ENCODE measurements at regions not wholly inside any gene's neighbourhood (a gene's known extent, or its start where the extent isn't known, plus 50 kb on each side); places are given as distances from the start of the nearest gene placed in this dataset.

- dilution Hi-C loops (cut with MboI; ENCODE audit: extremely low pct_ligation_motif_present, low sequenced_read_pairs) (no loop called here), intact Hi-C loops (cut with micrococcal nuclease) (no loop called here)
- no TSS peak for BruUV-seq (replicated peaks)
- no peak overlapping the region for H3K4me3 ChIP-seq (replicated peaks in 1 of 3; ENCODE audit: insufficient read depth in 1 of 3, low read depth in 1 of 3, low read length in 3 of 3)
- H4K20me1 ChIP-seq (replicated peaks; ENCODE audit: control insufficient read depth, extremely low read depth, insufficient read depth, low read length) = no peaks in the 10 kb centered on the region
- no peak for TF ChIP-seq JUN (IDR thresholded peaks at IDR 0.05; ENCODE audit: borderline replicate concordance, insufficient read depth, insufficient read length, low read depth)
- TF ChIP-seq POLR2AphosphoS5 (IDR thresholded peaks at IDR 0.05; ENCODE audit: insufficient read depth, low read depth, low read length) = no peak
- TF ChIP-seq, protein P1, sequence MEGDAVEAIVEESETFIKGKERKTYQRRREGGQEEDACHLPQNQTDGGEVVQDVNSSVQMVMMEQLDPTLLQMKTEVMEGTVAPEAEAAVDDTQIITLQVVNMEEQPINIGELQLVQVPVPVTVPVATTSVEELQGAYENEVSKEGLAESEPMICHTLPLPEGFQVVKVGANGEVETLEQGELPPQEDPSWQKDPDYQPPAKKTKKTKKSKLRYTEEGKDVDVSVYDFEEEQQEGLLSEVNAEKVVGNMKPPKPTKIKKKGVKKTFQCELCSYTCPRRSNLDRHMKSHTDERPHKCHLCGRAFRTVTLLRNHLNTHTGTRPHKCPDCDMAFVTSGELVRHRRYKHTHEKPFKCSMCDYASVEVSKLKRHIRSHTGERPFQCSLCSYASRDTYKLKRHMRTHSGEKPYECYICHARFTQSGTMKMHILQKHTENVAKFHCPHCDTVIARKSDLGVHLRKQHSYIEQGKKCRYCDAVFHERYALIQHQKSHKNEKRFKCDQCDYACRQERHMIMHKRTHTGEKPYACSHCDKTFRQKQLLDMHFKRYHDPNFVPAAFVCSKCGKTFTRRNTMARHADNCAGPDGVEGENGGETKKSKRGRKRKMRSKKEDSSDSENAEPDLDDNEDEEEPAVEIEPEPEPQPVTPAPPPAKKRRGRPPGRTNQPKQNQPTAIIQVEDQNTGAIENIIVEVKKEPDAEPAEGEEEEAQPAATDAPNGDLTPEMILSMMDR (IDR thresholded peaks at IDR 0.05; ENCODE audit: extremely low read depth in 1 of 2, insufficient read depth in 1 of 2, low read depth in 1 of 2, low read length in 2 of 2) = no peak
- no peak for TF ChIP-seq FOS (IDR thresholded peaks at IDR 0.05; ENCODE audit: borderline replicate concordance, insufficient read depth, low read length)
- no peak for TF ChIP-seq EZH2 (IDR thresholded peaks at IDR 0.05; ENCODE audit: borderline replicate concordance, low read depth, low read length, severe bottlenecking)
- TF ChIP-seq MYC (IDR thresholded peaks at IDR 0.05; ENCODE audit: low read depth, low read length) = no peak
- no peak for TF ChIP-seq MAX (IDR thresholded peaks at IDR 0.05; ENCODE audit: insufficient read depth, insufficient read length)
- no peak for TF ChIP-seq POLR2A (IDR thresholded peaks at IDR 0.05; ENCODE audit: low read depth, low read length)
- no peak for TF ChIP-seq GATA2 (IDR thresholded peaks at IDR 0.05; ENCODE audit: insufficient read depth, insufficient read length, low read depth, low read length)
- no peaks in the 10 kb centered on the region for H3K79me2 ChIP-seq (ENCODE audit: control insufficient read depth, insufficient read depth, low read length)
- no peaks in the 10 kb centered on the region for H3K4me1 ChIP-seq (ENCODE audit: control insufficient read depth, extremely low read depth, insufficient read depth, low read length)
- CTCF ChIA-PET = interaction anchor here (1.3 kb wide), 1 partner anchor 14 kb away, joined by 3 read pairs; no protein-coding TSS in a partner anchor
- DNase-seq (ENCODE audit: low read depth, low spot score) = no peak
- H3K4me2 ChIP-seq (ENCODE audit: insufficient read depth, low read length) = no peak overlapping the region
- no peaks in the 10 kb centered on the region for H3K27me3 ChIP-seq (ENCODE audit: control insufficient read depth in 2 of 2, insufficient read depth in 2 of 2, low read length in 2 of 2)
- no peaks in the 10 kb centered on the region for H3K9me1 ChIP-seq (replicated peaks; ENCODE audit: control insufficient read depth, extremely low read depth, insufficient read depth, low read length)
- no peaks in the 10 kb centered on the region for H3K9me3 ChIP-seq (replicated peaks; ENCODE audit: control insufficient read depth, insufficient read depth, low read length)
- POLR2A ChIA-PET = no interaction called here
- H3K27ac ChIP-seq (ENCODE audit: insufficient read depth, low read depth, low read length) = no peak overlapping the region
- no peaks in the 10 kb centered on the region for H3K36me3 ChIP-seq (ENCODE audit: control insufficient read depth in 2 of 2, extremely low read depth in 1 of 2, insufficient read depth in 2 of 2, low read length in 2 of 2)
- no peak overlapping the region for H2AFZ ChIP-seq (ENCODE audit: low read depth, low read length)
- no peak overlapping the region for H3K9ac ChIP-seq (replicated peaks; ENCODE audit: extremely low read depth, insufficient read depth, low read length)
- no peak for FAIRE-seq
Observed at GRCh38 chr5:96015709-96016108, 54.1 kb upstream of the ELL2 start.
